OCI-LY7 (cell line): ENCODE measurements at regions not wholly inside any gene's neighbourhood (a gene's known extent, or its start where the extent isn't known, plus 50 kb on each side); places are given as distances from the start of the nearest gene placed in this dataset.

Source experiments
- BruUV-seq: library from RNA; stranded (reverse); fragments of 400-500 nt; replicated peaks from 2 replicates; lab custom pipeline; 2021; lab: Mats Ljungman, UMichigan
- CTCF ChIA-PET: fragments of 300-600 bp; sonication (Branson Sonifier 250); formaldehyde crosslinking; loops from one replicate; lab custom pipeline; 2022; ENCODE audit warnings: antibody characterized with exemption; ENCODE audit not compliant: unreplicated experiment; lab: Charles Lee
- POLR2A ChIA-PET: fragments of 300-600 bp; sonication (Branson Sonifier 250); formaldehyde crosslinking; loops from one replicate; lab custom pipeline; 2022; ENCODE audit warnings: antibody characterized with exemption; lab: Charles Lee
- DNase-seq: peaks from one replicate; pipeline ENCODE4 v3.0.0-alpha.2; 2015; ENCODE audit warnings: low spot score
- H2AFZ ChIP-seq: fragments of 200-600 bp; sonication (generic), shearing (Covaris generic); 2 replicates; pipeline ENCODE4 v1.6.1; 2014; ENCODE audit warnings: mild to moderate bottlenecking, antibody characterized with exemption, low read length, moderate library complexity
- H3K27ac ChIP-seq: fragments of 200-600 bp; sonication (generic); 2 replicates; pipeline ENCODE4 v1.5.1; 2014; ENCODE audit warnings: mixed run types, low read depth, mild to moderate bottlenecking, moderate library complexity, low read length, inconsistent platforms; ENCODE audit not compliant: poor library complexity, severe bottlenecking
- H3K36me3 ChIP-seq: fragments of 200-600 bp; sonication (generic); 2 replicates; pipeline ENCODE4 v1.6.1; 2014; ENCODE audit warnings: mild to moderate bottlenecking, antibody characterized with exemption, low read length, moderate library complexity, mixed read lengths; ENCODE audit not compliant: insufficient read depth
- H3K4me1 ChIP-seq: fragments of 200-600 bp; sonication (generic); 2 replicates; pipeline ENCODE4 v1.5.1; 2014; ENCODE audit warnings: mild to moderate bottlenecking, low read length; ENCODE audit not compliant: insufficient read depth, poor library complexity, severe bottlenecking
- H3K4me2 ChIP-seq: fragments of 200-600 bp; sonication (generic); 2 replicates; pipeline ENCODE4 v1.6.1; 2014; ENCODE audit warnings: mild to moderate bottlenecking, low read length
- H3K4me3 ChIP-seq: fragments of 200-600 bp; sonication (generic); 2 replicates; pipeline ENCODE4 v1.5.1; 2014; ENCODE audit warnings: mild to moderate bottlenecking, low read depth, low read length; ENCODE audit not compliant: poor library complexity, severe bottlenecking
- H3K79me2 ChIP-seq: fragments of 200-600 bp; sonication (generic); 2 replicates; pipeline ENCODE4 v1.6.1; 2016; ENCODE audit warnings: low read depth, mild to moderate bottlenecking, low read length, moderate library complexity, mixed read lengths; ENCODE audit not compliant: insufficient read depth
- H3K9me2 ChIP-seq: fragments of 200-600 bp; sonication (generic); 2 replicates; pipeline ENCODE4 v1.6.1; 2016; ENCODE audit warnings: mild to moderate bottlenecking, low read length, mixed read lengths; ENCODE audit not compliant: insufficient read depth
- H3K9me3 ChIP-seq: fragments of 200-600 bp; sonication (generic); 2 replicates; pipeline ENCODE4 v1.6.1; 2014; ENCODE audit warnings: mild to moderate bottlenecking, mixed run types, low read length, mixed read lengths
- H4K20me1 ChIP-seq: fragments of 200-600 bp; sonication (generic); 2 replicates; pipeline ENCODE4 v1.6.1; 2014; ENCODE audit warnings: mild to moderate bottlenecking, antibody characterized with exemption, low read length, moderate library complexity, mixed read lengths; ENCODE audit not compliant: insufficient read depth
- EZH2phosphoT487 ChIP-seq: fragments of 200-600 bp; sonication (generic); IDR thresholded peaks from 2 replicates; pipeline ENCODE4 v1.6.1; 2018; ENCODE audit warnings: low read depth, borderline replicate concordance, mild to moderate bottlenecking, mixed run types, antibody characterized with exemption, low read length, moderate library complexity, mixed read lengths
- intact Hi-C: fragments of 100-400 bp; cut with micrococcal nuclease; formaldehyde crosslinking; loops from one replicate; pipeline ENCODE4 v1.10.0; 2022; ENCODE audit not compliant: unreplicated experiment
- TF ChIP-seq, protein P1 (sequence below): fragments of 200-600 bp; sonication (generic); conservative IDR thresholded peaks from 2 replicates; pipeline ENCODE4 v1.5.1; 2014; ENCODE audit warnings: mild to moderate bottlenecking, antibody characterized with exemption, low read length, moderate library complexity, mixed read lengths

- no peaks in the 10 kb centered on the region for H3K9me2 ChIP-seq
These were observed 187.0 kb downstream of the PTPN20 start for GRCh38 chr10:47098238-47098637.

DNA sequence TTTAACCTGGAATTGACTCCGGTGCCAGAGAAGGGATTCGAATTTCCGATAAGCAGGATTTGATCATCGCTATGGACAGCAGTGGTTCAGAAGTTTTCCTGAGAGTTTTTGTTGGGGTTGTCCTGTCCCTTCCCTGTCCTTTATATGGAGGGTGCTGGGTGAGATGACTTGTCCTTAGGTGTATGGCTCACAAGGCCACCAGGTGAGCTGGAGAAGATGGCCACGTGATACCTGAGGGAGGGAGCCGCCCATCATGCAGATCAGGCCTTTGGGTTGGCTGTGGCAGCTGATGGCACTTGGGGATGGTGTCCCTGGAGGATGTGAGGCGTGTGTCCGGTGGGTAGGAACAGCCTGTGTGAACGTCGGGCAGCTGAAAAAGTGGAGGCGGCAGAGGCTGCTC lies 187.7 kb downstream of the PTPN20 start:
- no peak for DNase-seq
- Histone ChIP-seq H4K20me1 (no peaks in the 10 kb centered on the region), H3K79me2 (no peaks in the 10 kb centered on the region), H3K36me3 (no peaks in the 10 kb centered on the region), H3K4me1 (no peaks in the 10 kb centered on the region), H3K9me3 (no peaks in the 10 kb centered on the region), H3K4me3 (no peak overlapping the region), H3K27ac (no peak overlapping the region), H3K9me2 (no peaks in the 10 kb centered on the region), H2AFZ (no peak overlapping the region), H3K4me2 (no peak overlapping the region)
- intact Hi-C loops, result no loop called here
- ChIA-PET CTCF (no interaction called here), POLR2A (no interaction called here)
- BruUV-seq, result no TSS peak
- no peak for TF ChIP-seq EZH2phosphoT487
- TF ChIP-seq, protein P1, sequence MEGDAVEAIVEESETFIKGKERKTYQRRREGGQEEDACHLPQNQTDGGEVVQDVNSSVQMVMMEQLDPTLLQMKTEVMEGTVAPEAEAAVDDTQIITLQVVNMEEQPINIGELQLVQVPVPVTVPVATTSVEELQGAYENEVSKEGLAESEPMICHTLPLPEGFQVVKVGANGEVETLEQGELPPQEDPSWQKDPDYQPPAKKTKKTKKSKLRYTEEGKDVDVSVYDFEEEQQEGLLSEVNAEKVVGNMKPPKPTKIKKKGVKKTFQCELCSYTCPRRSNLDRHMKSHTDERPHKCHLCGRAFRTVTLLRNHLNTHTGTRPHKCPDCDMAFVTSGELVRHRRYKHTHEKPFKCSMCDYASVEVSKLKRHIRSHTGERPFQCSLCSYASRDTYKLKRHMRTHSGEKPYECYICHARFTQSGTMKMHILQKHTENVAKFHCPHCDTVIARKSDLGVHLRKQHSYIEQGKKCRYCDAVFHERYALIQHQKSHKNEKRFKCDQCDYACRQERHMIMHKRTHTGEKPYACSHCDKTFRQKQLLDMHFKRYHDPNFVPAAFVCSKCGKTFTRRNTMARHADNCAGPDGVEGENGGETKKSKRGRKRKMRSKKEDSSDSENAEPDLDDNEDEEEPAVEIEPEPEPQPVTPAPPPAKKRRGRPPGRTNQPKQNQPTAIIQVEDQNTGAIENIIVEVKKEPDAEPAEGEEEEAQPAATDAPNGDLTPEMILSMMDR, result no peak

More at GRCh38 chr10:47098238-47098637, 187.0 kb downstream of the PTPN20 start:
- Histone ChIP-seq H3K9me3 (no peaks in the 10 kb centered on the region), H3K4me2 (no peak overlapping the region), H3K79me2 (no peaks in the 10 kb centered on the region), H4K20me1 (no peaks in the 10 kb centered on the region), H3K4me1 (no peaks in the 10 kb centered on the region), H3K27ac (no peak overlapping the region), H3K36me3 (no peaks in the 10 kb centered on the region), H2AFZ (no peak overlapping the region), H3K4me3 (no peak overlapping the region)
- BruUV-seq, result no TSS peak
- intact Hi-C loops, result no loop called here
- ChIA-PET CTCF (no interaction called here), POLR2A (no interaction called here)
- TF ChIP-seq, protein P1, result no peak
- no peak for TF ChIP-seq EZH2phosphoT487
- no peak for DNase-seq

DNA sequence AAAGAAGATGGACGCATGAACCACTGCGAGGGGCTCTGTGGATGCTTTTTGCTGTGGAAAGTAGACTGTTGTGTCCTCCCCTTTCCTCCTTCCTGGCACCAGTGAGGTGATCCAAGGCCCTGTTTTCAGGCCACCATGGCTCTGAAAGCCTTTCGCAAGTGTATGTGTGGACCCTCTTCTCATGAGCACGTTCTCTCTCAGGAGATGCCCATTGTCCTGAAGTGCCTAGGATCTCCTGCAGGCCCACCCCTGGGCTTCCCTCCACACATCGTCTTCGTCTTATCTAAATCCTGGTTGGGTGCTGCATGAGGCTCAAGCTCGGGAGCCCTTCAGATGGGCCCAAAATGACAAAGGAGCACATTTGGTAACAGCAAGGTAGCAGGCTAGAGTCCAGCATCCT lies 188.2 kb downstream of the PTPN20 start:
- TF ChIP-seq, protein P1, result no peak
- TF ChIP-seq EZH2phosphoT487, result no peak
- H3K9me3 ChIP-seq, result no peaks in the 10 kb centered on the region
- H3K79me2 ChIP-seq, result no peaks in the 10 kb centered on the region
- no peaks in the 10 kb centered on the region for H3K4me1 ChIP-seq
- ChIA-PET POLR2A (interaction anchor here (0.6 kb wide), 1 partner anchor 28 kb away, joined by 3 read pairs; no protein-coding TSS in a partner anchor), CTCF (no interaction called here)
- H4K20me1 ChIP-seq, result no peaks in the 10 kb centered on the region
- no peak overlapping the region for H3K4me3 ChIP-seq
- no peaks in the 10 kb centered on the region for H3K36me3 ChIP-seq
- no peak overlapping the region for H3K27ac ChIP-seq
- H3K9me2 ChIP-seq, result no peaks in the 10 kb centered on the region
- no peak overlapping the region for H3K4me2 ChIP-seq
- no peak overlapping the region for H2AFZ ChIP-seq
- no peak for DNase-seq
- intact Hi-C loops, result no loop called here
- BruUV-seq, result no TSS peak
